ENCODE measurements at regions not wholly inside any gene's neighbourhood (a gene's known extent, or its start where the extent isn't known, plus 50 kb on each side); places are given as distances from the start of the nearest gene placed in this dataset.
"Not testable (repeated sequence)": the region's sequence is repeated elsewhere in the genome, so short reads cannot be mapped to it uniquely, and the experiment has no call there.

DNA sequence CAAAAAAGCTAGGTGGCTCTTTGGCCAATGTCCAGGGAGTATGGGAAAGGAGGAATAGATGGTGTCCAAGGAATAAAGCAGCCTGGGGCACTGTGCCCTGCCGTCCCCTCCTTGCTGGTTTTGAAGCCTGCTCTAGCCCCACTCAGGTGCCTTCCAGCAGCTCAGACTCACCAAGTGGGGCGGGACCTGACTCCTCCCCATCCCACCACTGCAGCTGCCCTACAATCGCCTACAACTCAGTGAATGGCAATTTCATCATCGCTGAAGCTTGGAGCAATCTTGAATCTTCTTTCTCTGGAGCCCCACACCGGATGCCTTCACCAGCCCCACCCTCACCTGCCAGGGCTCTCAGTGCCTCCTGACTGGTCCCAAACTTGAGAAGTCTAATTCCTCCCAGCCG is 56.4 kb upstream of the NXT1 start:
- H3K4me3 ChIP-seq (ENCODE audit: low read depth, low read length), result no peak overlapping the region
- TF ChIP-seq, protein P1, sequence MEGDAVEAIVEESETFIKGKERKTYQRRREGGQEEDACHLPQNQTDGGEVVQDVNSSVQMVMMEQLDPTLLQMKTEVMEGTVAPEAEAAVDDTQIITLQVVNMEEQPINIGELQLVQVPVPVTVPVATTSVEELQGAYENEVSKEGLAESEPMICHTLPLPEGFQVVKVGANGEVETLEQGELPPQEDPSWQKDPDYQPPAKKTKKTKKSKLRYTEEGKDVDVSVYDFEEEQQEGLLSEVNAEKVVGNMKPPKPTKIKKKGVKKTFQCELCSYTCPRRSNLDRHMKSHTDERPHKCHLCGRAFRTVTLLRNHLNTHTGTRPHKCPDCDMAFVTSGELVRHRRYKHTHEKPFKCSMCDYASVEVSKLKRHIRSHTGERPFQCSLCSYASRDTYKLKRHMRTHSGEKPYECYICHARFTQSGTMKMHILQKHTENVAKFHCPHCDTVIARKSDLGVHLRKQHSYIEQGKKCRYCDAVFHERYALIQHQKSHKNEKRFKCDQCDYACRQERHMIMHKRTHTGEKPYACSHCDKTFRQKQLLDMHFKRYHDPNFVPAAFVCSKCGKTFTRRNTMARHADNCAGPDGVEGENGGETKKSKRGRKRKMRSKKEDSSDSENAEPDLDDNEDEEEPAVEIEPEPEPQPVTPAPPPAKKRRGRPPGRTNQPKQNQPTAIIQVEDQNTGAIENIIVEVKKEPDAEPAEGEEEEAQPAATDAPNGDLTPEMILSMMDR (IDR thresholded peaks at IDR 0.05; ENCODE audit: control insufficient read depth, extremely low read depth, insufficient read depth), result no peak
- DNase-seq (ENCODE audit: low read depth), result no peak

DNA sequence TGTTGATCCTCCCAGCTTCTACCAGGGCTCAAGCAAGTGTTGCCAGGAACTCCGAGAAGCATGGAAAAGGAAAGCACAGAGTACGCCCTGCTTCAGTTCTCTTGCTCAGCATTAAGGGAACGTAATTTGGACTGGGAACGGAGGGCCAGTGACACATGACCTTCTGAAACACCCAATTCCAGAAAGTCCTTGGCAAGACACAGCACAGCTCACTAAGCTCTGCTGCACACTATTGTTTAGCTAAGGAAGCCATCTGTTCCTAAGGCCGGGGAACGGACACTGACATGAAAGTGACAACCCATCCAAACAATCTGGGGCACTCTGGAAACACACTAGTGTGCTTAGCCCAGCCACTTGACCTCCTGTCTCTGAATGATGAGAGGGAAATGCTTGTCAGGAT is 56.9 kb upstream of the NXT1 start:
- TF ChIP-seq, protein P1 (IDR thresholded peaks at IDR 0.05; ENCODE audit: control insufficient read depth, extremely low read depth, insufficient read depth), result no peak

DNA sequence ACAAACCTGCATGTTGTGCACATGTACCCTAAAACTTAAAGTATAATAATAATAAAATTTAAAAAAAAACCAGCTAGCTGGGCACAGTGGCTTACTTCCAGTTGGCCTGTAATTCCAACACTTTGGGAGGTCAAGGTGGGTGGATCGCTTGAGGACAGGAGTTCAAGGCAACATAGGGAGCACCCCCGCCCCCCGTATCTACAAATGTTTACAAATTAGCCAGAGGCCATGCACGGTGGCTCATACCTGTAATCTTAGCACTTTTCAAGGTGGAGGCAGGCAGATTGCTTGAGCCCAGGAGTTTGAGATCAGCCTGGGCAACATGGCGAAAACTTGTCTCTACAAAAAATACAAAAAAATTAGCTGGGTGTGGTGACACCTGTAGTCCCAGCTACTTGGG is 58.3 kb upstream of the NXT1 start:
- not testable (repeated sequence) for H3K4me3 ChIP-seq (ENCODE audit: low read depth, low read length); DNase-seq (ENCODE audit: low read depth)

More for the DNA sequence above, 56.9 kb upstream of the NXT1 start:
- no peak overlapping the region for H3K4me3 ChIP-seq (ENCODE audit: low read depth, low read length)
- DNase-seq (ENCODE audit: low read depth), result no peak

DNA sequence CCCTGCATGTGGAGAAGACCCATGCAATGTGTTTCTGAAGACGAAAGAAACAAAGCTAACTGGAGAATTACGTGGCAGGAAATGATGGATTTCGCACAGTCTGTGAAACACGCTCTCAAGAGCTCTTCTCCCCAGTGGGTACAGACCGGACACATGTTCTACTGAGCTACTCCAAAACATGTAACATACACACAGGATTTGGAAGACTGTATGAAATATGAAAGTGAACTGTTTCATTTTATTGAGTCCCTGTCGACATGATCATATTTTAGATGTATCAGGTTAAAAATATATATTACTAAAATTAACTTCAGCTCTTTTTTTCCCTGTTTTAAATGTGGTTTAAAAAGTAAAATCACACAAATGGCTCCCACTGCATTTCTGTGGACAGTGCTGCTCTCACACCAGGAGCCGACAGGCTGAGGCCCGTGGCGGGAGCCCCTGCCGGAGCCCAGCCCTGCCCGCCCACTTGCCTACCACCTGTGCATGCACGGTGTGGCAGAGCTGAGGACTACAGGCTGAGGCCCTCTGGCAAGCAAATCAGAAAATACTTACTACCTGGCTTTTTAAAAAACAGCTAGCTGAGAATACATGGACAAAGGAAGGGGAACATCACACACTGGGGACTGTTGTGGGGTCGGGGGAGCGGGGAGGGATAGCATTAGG is 58.9 kb upstream of the NXT1 start:
- DNase-seq (ENCODE audit: low read depth), result no peak
- TF ChIP-seq, protein P1 (IDR thresholded peaks at IDR 0.05; ENCODE audit: control insufficient read depth, extremely low read depth, insufficient read depth), result no peak
- H3K4me3 ChIP-seq (ENCODE audit: low read depth, low read length), result no peak overlapping the region

DNA sequence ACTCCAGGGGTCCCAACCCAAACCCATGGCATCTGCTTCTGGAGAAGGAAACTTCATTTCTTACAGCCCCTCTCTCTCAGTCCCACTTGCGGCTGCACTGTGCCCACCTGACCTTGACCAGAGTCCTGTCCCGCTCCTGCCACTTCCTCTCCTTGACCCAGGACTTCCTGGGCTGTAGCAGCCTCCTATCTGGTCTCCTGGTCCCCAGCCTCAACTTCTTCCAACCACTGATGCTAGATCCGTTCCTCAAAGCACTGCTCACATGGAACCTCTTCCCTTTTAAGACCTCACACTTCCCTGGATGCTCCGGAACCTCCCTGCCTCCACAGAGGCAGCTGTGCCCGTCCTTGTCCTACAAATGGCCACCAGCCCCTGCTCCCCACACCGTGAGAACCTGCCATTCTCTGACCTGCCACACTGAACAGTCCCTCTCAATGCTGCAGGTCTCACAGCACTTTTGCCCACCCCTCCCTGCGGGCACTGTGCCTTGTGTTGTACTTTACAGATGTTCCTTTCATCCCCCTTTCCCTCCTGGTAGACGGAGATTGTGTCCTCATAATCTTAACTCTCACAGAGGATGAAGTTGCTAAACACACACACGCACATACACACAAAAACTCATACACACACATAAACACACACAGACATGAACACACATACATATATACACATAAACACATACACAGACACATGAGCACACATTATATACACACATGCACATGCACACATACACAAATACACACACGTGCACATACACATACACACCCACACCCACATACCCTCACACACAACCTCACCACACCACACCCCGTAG is 59.6 kb upstream of the NXT1 start:
- H3K4me3 ChIP-seq (ENCODE audit: low read depth, low read length), result no peak overlapping the region
- TF ChIP-seq, protein P1 (IDR thresholded peaks at IDR 0.05; ENCODE audit: control insufficient read depth, extremely low read depth, insufficient read depth), result no peak
- DNase-seq (ENCODE audit: low read depth), result no peak

GRCh38 chr20:23289724-23290395 is 60.7 kb upstream of the NXT1 start:
- no peak for DNase-seq (ENCODE audit: low read depth)
- no peak overlapping the region for H3K4me3 ChIP-seq (ENCODE audit: low read depth, low read length)
- TF ChIP-seq, protein P1 (IDR thresholded peaks at IDR 0.05; ENCODE audit: control insufficient read depth, extremely low read depth, insufficient read depth), result no peak

DNA sequence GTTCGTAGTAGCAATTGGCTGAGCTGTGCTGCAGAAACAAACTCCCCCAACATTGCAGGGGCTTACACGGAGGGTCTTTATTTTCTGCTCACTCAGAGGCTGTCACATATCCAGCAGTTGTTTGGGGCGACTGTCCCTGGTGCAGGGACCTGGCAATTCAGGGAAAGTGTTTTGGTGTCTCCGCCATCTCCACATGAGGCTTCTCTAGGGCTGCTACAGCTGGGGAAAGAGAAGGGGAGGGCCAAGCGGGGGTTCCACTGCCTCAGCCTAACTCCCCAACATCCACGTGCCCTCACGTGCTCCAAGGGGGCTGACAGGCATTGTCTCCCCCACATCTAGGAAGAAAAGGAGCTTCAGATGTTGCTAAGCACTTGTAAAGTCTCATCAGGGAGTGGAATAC is 61.3 kb upstream of the NXT1 start:
- TF ChIP-seq, protein P1 (IDR thresholded peaks at IDR 0.05; ENCODE audit: control insufficient read depth, extremely low read depth, insufficient read depth), result no peak
- no peak for DNase-seq (ENCODE audit: low read depth)
- H3K4me3 ChIP-seq (ENCODE audit: low read depth, low read length), result no peak overlapping the region

All from LNCaP clone FGC (cell line).